Fibroblast of lung (primary cell): ENCODE measurements at regions not wholly inside any gene's neighbourhood (a gene's known extent, or its start where the extent isn't known, plus 50 kb on each side); places are given as distances from the start of the nearest gene placed in this dataset.

Experiments used
- CTCF ChIP-seq, 2 donors: IDR thresholded peaks in 1 of 2; conservative IDR thresholded peaks in 1 of 2; 1 replicate in 1 of 2; 2 replicates in 1 of 2; pipeline ENCODE4 v1.5.1; 2011 to 2012; ENCODE audit warnings: low read length in 2 of 2, control low read depth in 1 of 2, inconsistent platforms in 1 of 2, low read depth in 1 of 2, mild to moderate bottlenecking in 1 of 2
- EZH2 ChIP-seq: IDR thresholded peaks from 2 replicates; pipeline ENCODE4 v1.5.1; 2012; ENCODE audit warnings: low read length, control low read depth, mild to moderate bottlenecking; ENCODE audit errors: missing control alignments

GRCh38 chr10:60573336-60573735 is 183.7 kb upstream of the ANK3 start:
- TF ChIP-seq CTCF (conservative IDR thresholded peaks at IDR 0.05 in 1 of 2, IDR thresholded peaks at IDR 0.05 in 1 of 2; ENCODE audit: low read depth in 1 of 2, low read length in 2 of 2) (no peak), EZH2 (no peak)
